Uterus (tissue), 2 donors: ENCODE measurements at regions not wholly inside any gene's neighbourhood (a gene's known extent, or its start where the extent isn't known, plus 50 kb on each side); places are given as distances from the start of the nearest gene placed in this dataset.

ENCODE experiments used
- POLR2A ChIP-seq, 2 donors: fragments of 450-650 bp; IDR thresholded peaks; one replicate each; pipeline ENCODE4 v1.6.1; 2016; ENCODE audit warnings: antibody characterized with exemption in 2 of 2, mild to moderate bottlenecking in 1 of 2, moderate library complexity in 1 of 2
- TF ChIP-seq, protein P1 (sequence below), 4 experiments: fragments of 200-600 bp in 2 of 4; fragments of 450-650 bp in 2 of 4; sonication (generic) in 2 of 4; IDR thresholded peaks; one replicate each; pipeline ENCODE4 v1.5.1; 2016 to 2019; ENCODE audit warnings: antibody characterized with exemption in 4 of 4, mild to moderate bottlenecking in 2 of 4, moderate library complexity in 1 of 4

DNA sequence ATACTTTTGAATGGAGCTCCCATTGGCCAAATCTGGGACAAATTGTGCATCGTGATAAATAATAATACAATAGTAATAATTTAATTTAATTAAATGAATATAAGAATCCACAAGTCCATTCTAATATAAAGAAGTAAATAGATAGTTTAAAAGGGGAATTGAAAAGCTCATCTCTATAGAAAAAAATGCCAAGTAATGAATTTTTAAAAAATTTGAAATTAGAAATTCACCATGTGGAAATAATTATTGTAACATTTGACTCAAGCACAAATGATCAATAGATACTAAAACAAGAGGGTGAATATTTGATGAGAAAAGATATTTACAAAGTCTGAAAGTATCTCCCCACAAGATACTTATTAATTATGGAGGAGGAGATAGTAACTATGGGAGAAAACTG is 467.4 kb downstream of the CETN3 start:
- TF ChIP-seq, protein P1, sequence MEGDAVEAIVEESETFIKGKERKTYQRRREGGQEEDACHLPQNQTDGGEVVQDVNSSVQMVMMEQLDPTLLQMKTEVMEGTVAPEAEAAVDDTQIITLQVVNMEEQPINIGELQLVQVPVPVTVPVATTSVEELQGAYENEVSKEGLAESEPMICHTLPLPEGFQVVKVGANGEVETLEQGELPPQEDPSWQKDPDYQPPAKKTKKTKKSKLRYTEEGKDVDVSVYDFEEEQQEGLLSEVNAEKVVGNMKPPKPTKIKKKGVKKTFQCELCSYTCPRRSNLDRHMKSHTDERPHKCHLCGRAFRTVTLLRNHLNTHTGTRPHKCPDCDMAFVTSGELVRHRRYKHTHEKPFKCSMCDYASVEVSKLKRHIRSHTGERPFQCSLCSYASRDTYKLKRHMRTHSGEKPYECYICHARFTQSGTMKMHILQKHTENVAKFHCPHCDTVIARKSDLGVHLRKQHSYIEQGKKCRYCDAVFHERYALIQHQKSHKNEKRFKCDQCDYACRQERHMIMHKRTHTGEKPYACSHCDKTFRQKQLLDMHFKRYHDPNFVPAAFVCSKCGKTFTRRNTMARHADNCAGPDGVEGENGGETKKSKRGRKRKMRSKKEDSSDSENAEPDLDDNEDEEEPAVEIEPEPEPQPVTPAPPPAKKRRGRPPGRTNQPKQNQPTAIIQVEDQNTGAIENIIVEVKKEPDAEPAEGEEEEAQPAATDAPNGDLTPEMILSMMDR (IDR thresholded peaks at IDR 0.05) = no peak
- no peak for TF ChIP-seq POLR2A (IDR thresholded peaks at IDR 0.05)
